OCI-LY3 (cell line): ENCODE measurements at regions not wholly inside any gene's neighbourhood (a gene's known extent, or its start where the extent isn't known, plus 50 kb on each side); places are given as distances from the start of the nearest gene placed in this dataset.

Source experiments
- H2AFZ ChIP-seq: fragments of 200-600, 300-600 bp; shearing (Covaris generic); 2 replicates; pipeline ENCODE4 v1.6.0; 2014; ENCODE audit warnings: antibody characterized with exemption, low read depth, low read length
- H3K27ac ChIP-seq: fragments of 200-600, 300-600 bp; sonication (generic); 2 replicates; pipeline ENCODE4 v1.5.1; 2014; ENCODE audit warnings: mild to moderate bottlenecking, low read length, moderate library complexity, mixed read lengths
- H3K27me3 ChIP-seq: fragments of 200-600, 300-600 bp; sonication (generic); 2 replicates; pipeline ENCODE4 v1.6.1; 2014; ENCODE audit warnings: low read depth, low read length, mixed read lengths
- H3K36me3 ChIP-seq: fragments of 200-600, 300-600 bp; sonication (generic); replicated peaks from 2 replicates; pipeline ENCODE3; 2014; ENCODE audit warnings: low read depth, low read length, mixed read lengths
- H3K4me1 ChIP-seq: fragments of 300-600, 200-600 bp; sonication (generic); 2 replicates; pipeline ENCODE4 v1.6.1; 2014; ENCODE audit warnings: low read length, mixed read lengths
- H3K4me2 ChIP-seq: fragments of 200-600, 300-600 bp; sonication (generic); 2 replicates; pipeline ENCODE4 v1.6.1; 2014; ENCODE audit warnings: low read length, mixed read lengths
- H3K4me3 ChIP-seq: fragments of 300-600, 200-600 bp; sonication (generic); 2 replicates; pipeline ENCODE4 v1.5.1; 2014; ENCODE audit warnings: antibody characterized with exemption, mild to moderate bottlenecking, low read length, moderate library complexity
- H3K79me2 ChIP-seq: fragments of 300-600, 200-600 bp; shearing (Covaris generic); 2 replicates; pipeline ENCODE4 v1.6.1; 2014; ENCODE audit warnings: mild to moderate bottlenecking, low read length, mixed read lengths
- H3K9ac ChIP-seq: fragments of 300-600, 200-600 bp; shearing (Covaris generic); 2 replicates; pipeline ENCODE4 v1.6.0; 2014; ENCODE audit warnings: mild to moderate bottlenecking, low read length, moderate library complexity
- H3K9me3 ChIP-seq: fragments of 200-600, 300-600 bp; shearing (Covaris generic); 2 replicates; pipeline ENCODE4 v1.6.1; 2014; ENCODE audit warnings: low read length, mixed read lengths; ENCODE audit not compliant: insufficient read depth
- H4K20me1 ChIP-seq: fragments of 200-600, 300-600 bp; sonication (generic); 2 replicates; pipeline ENCODE4 v1.6.1; 2016; ENCODE audit warnings: low read length, mixed read lengths; ENCODE audit not compliant: insufficient read depth
- EZH2phosphoT487 ChIP-seq: fragments of 200-600 bp; shearing (Covaris generic); IDR thresholded peaks from 2 replicates; pipeline ENCODE4 v1.6.1; 2018; ENCODE audit warnings: antibody characterized with exemption, mixed run types, low read depth
- TF ChIP-seq, protein P1 (sequence below): fragments of 200-600, 300-600 bp; sonication (generic); IDR thresholded peaks from 2 replicates; pipeline ENCODE4 v1.5.1; 2014; ENCODE audit warnings: antibody characterized with exemption, low read length, low read depth

DNA sequence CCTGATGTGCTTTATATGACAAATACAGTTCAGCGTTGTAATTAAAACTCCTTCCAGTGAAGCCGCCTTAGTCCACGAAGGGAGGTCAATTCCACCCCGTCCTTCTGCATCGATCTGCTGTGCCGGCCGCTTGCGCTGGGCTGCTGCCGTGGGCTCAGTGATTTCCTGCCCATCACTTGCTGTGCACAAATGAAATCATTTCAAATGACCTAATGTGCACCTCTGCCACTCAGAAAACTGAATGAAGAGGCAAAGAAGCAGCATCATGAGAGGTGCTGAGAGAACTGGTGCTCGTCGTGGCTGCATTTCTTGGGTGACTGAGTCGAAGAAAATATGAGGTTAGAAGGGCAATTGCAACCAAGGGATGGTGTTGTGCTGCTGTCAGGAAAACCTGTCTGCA, 144.3 kb upstream of the SYT6 start:
- no peak overlapping the region for H3K4me3 ChIP-seq
- H2AFZ ChIP-seq, result no peak overlapping the region
- H3K36me3 ChIP-seq, result no peaks in the 10 kb centered on the region
- TF ChIP-seq EZH2phosphoT487, result no peak
- TF ChIP-seq, protein P1, sequence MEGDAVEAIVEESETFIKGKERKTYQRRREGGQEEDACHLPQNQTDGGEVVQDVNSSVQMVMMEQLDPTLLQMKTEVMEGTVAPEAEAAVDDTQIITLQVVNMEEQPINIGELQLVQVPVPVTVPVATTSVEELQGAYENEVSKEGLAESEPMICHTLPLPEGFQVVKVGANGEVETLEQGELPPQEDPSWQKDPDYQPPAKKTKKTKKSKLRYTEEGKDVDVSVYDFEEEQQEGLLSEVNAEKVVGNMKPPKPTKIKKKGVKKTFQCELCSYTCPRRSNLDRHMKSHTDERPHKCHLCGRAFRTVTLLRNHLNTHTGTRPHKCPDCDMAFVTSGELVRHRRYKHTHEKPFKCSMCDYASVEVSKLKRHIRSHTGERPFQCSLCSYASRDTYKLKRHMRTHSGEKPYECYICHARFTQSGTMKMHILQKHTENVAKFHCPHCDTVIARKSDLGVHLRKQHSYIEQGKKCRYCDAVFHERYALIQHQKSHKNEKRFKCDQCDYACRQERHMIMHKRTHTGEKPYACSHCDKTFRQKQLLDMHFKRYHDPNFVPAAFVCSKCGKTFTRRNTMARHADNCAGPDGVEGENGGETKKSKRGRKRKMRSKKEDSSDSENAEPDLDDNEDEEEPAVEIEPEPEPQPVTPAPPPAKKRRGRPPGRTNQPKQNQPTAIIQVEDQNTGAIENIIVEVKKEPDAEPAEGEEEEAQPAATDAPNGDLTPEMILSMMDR, result no peak
- no peaks in the 10 kb centered on the region for H3K9me3 ChIP-seq
- H3K27ac ChIP-seq, result no peak overlapping the region
- peaks cover 8% of the 10 kb centered on the region; the same call in 1 of the 2 replicates for H3K27me3 ChIP-seq
- H3K4me2 ChIP-seq, result no peak overlapping the region
- no peaks in the 10 kb centered on the region for H4K20me1 ChIP-seq
- H3K9ac ChIP-seq, result no peak overlapping the region
- no peaks in the 10 kb centered on the region for H3K79me2 ChIP-seq
- no peaks in the 10 kb centered on the region for H3K4me1 ChIP-seq

GRCh38 chr1:114296413-114296812, 142.7 kb upstream of the SYT6 start:
- H4K20me1 ChIP-seq, result no peaks in the 10 kb centered on the region
- no peak overlapping the region for H3K4me2 ChIP-seq
- H3K79me2 ChIP-seq, result no peaks in the 10 kb centered on the region
- no peak overlapping the region for H3K4me3 ChIP-seq
- H3K9me3 ChIP-seq, result no peaks in the 10 kb centered on the region
- no peaks in the 10 kb centered on the region for H3K4me1 ChIP-seq
- TF ChIP-seq, protein P1, result no peak
- TF ChIP-seq EZH2phosphoT487, result no peak
- H3K9ac ChIP-seq, result no peak overlapping the region
- H3K27ac ChIP-seq, result no peak overlapping the region
- H3K27me3 ChIP-seq, result peaks cover 8% of the 10 kb centered on the region; the same call in 1 of the 2 replicates
- no peaks in the 10 kb centered on the region for H3K36me3 ChIP-seq
- H2AFZ ChIP-seq, result no peak overlapping the region

- Histone ChIP-seq H3K9ac (no peak overlapping the region), H3K4me3 (no peak overlapping the region), H2AFZ (no peak overlapping the region), H3K27ac (no peak overlapping the region), H3K79me2 (no peaks in the 10 kb centered on the region), H3K4me1 (no peaks in the 10 kb centered on the region), H3K9me3 (no peaks in the 10 kb centered on the region), H3K36me3 (no peaks in the 10 kb centered on the region), H4K20me1 (no peaks in the 10 kb centered on the region), H3K4me2 (no peak overlapping the region), H3K27me3 (peaks cover 8% of the 10 kb centered on the region; the same call in 1 of the 2 replicates)
- TF ChIP-seq, protein P1, result no peak
- no peak for TF ChIP-seq EZH2phosphoT487
Measured at GRCh38 chr1:114295321-114295720, 141.7 kb upstream of the SYT6 start.

DNA sequence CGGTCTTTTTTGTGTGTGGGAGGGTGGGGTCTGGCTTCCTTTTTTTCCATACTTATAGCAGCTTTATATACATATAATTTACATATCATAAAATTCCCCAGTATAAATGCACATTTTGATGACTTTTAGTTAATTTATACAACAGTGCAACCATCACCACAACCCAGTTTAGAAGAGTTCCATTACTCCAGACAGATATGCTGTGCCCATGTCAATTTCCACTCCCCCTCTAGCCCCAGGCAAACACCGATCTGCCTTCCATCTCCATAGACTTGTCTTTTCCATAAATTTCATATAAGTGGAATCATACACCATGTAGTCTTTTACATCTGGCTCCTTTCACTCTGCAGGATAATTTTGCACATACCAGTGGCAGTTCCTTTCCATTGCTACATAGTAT, 139.2 kb upstream of the SYT6 start:
- H3K79me2 ChIP-seq, result no peaks in the 10 kb centered on the region
- no peaks in the 10 kb centered on the region for H3K9me3 ChIP-seq
- no peaks in the 10 kb centered on the region for H4K20me1 ChIP-seq
- H3K4me1 ChIP-seq, result no peaks in the 10 kb centered on the region
- no peak overlapping the region for H3K9ac ChIP-seq
- H3K4me2 ChIP-seq, result no peak overlapping the region
- TF ChIP-seq, protein P1, result no peak
- TF ChIP-seq EZH2phosphoT487, result no peak
- no peaks in the 10 kb centered on the region for H3K27me3 ChIP-seq
- H3K4me3 ChIP-seq, result no peak overlapping the region
- no peak overlapping the region for H3K27ac ChIP-seq
- H2AFZ ChIP-seq, result no peak overlapping the region
- H3K36me3 ChIP-seq, result no peaks in the 10 kb centered on the region
